ENCODE measurements at regions not wholly inside any gene's neighbourhood (a gene's known extent, or its start where the extent isn't known, plus 50 kb on each side); places are given as distances from the start of the nearest gene placed in this dataset.

- Histone ChIP-seq H3K4me1 (ENCODE audit: control insufficient read depth in 2 of 2, insufficient read depth in 2 of 2, low read length in 2 of 2) (no peaks in the 10 kb centered on the region), H3K9ac (ENCODE audit: low read length) (no peak overlapping the region), H2AFZ (ENCODE audit: insufficient read depth, low read depth, low read length, poor library complexity, severe bottlenecking) (no peak overlapping the region), H3K4me3 (ENCODE audit: control extremely low read depth in 1 of 5, extremely low read depth in 1 of 5, insufficient read depth in 1 of 5, low read depth in 2 of 5, low read length in 4 of 5) (no peak overlapping the region), H3K9me3 (ENCODE audit: control extremely low read depth in 1 of 3, control insufficient read depth in 2 of 3, insufficient read depth in 1 of 3, low read length in 2 of 3) (peaks cover 0 to 2% (median 0%) of the 10 kb centered on the region in 3 donors), H3K27me3 (replicated peaks in 1 of 4; ENCODE audit: control extremely low read depth in 1 of 4, control insufficient read depth in 3 of 4, insufficient read depth in 4 of 4, low read length in 3 of 4) (peaks cover 0 to 5% (median 1%) of the 10 kb centered on the region in 4 experiments), H3K27ac (ENCODE audit: low read length in 2 of 2) (no peak overlapping the region), H3K36me3 (replicated peaks in 1 of 2; ENCODE audit: control extremely low read depth in 1 of 2, control insufficient read depth in 1 of 2, extremely low read depth in 1 of 2, insufficient read depth in 2 of 2, low read length in 1 of 2) (no peaks in the 10 kb centered on the region), H4K20me1 (ENCODE audit: control insufficient read depth, insufficient read depth, low read length, poor library complexity, severe bottlenecking) (no peaks in the 10 kb centered on the region), H3K79me2 (ENCODE audit: control insufficient read depth, insufficient read depth, low read length) (no peaks in the 10 kb centered on the region), H3K4me2 (replicated peaks; ENCODE audit: low read depth, low read length, poor library complexity, severe bottlenecking) (no peak overlapping the region)
- ChIA-PET CTCF (interaction anchor here (0.9 kb wide), 1 partner anchor 17 kb away, joined by 3 read pairs; no protein-coding TSS in a partner anchor), POLR2A (no interaction called here)
- DNase-seq (no peak), ATAC-seq (ENCODE audit: low read depth) (no peak)
- Mint-ChIP-seq H3K27me3 (peaks cover 43% of the 10 kb centered on the region), H3K9me3 (ENCODE audit: insufficient read depth) (peaks cover 4% of the 10 kb centered on the region), H3K4me1 (no peaks in the 10 kb centered on the region), H3K27ac (no peak overlapping the region), H3K4me3 (no peak overlapping the region)
- WGBS (ENCODE audit: insufficient coverage), result no CpG with 5 or more reads among the region's 4 CpGs
- TF ChIP-seq CTCF (IDR thresholded peaks at IDR 0.05) (no peak), EZH2 (IDR thresholded peaks at IDR 0.05; ENCODE audit: borderline replicate concordance, insufficient read depth, low read depth, low read length, poor library complexity, severe bottlenecking) (no peak)
- intact Hi-C loops (cut with micrococcal nuclease), result no loop called here
Measured at GRCh38 chr20:4568361-4568959, 117.8 kb upstream of the PRNP start.

DNA sequence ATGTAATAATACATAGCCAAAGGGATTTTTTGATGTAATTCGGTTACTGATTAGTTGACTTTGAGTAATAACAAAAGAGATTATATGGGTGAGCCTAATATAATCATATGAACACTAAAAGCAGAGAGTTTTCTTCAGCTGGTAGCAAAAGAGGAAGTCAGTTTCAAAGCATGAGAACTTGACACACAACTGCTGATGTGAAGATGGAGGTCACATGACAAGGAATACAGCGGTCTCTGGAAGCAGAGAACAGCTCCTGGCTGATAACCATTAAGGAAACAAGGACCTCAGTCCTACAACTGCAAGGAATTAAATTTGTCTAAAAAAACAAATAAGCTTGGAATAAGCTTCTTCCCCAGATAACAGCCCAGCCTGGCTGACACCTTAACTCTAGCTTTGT, 119.1 kb upstream of the PRNP start:
- Mint-ChIP-seq H3K27me3 (peaks cover 37% of the 10 kb centered on the region), H3K9me3 (ENCODE audit: insufficient read depth) (peaks cover 4% of the 10 kb centered on the region), H3K4me1 (no peaks in the 10 kb centered on the region), H3K27ac (no peak overlapping the region), H3K4me3 (no peak overlapping the region)
- Histone ChIP-seq H4K20me1 (ENCODE audit: control insufficient read depth, insufficient read depth, low read length, poor library complexity, severe bottlenecking) (no peaks in the 10 kb centered on the region), H3K27ac (ENCODE audit: low read length in 2 of 2) (no peak overlapping the region), H3K36me3 (replicated peaks in 1 of 2; ENCODE audit: control extremely low read depth in 1 of 2, control insufficient read depth in 1 of 2, extremely low read depth in 1 of 2, insufficient read depth in 2 of 2, low read length in 1 of 2) (no peaks in the 10 kb centered on the region), H3K27me3 (replicated peaks in 1 of 4; ENCODE audit: control extremely low read depth in 1 of 4, control insufficient read depth in 3 of 4, insufficient read depth in 4 of 4, low read length in 3 of 4) (peaks cover 0 to 5% (median 1%) of the 10 kb centered on the region in 4 experiments), H2AFZ (ENCODE audit: insufficient read depth, low read depth, low read length, poor library complexity, severe bottlenecking) (no peak overlapping the region), H3K9me3 (ENCODE audit: control extremely low read depth in 1 of 3, control insufficient read depth in 2 of 3, insufficient read depth in 1 of 3, low read length in 2 of 3) (peaks cover 0 to 2% (median 0%) of the 10 kb centered on the region in 3 donors), H3K4me2 (replicated peaks; ENCODE audit: low read depth, low read length, poor library complexity, severe bottlenecking) (no peak overlapping the region), H3K9ac (ENCODE audit: low read length) (no peak overlapping the region), H3K79me2 (ENCODE audit: control insufficient read depth, insufficient read depth, low read length) (no peaks in the 10 kb centered on the region), H3K4me1 (ENCODE audit: control insufficient read depth in 2 of 2, insufficient read depth in 2 of 2, low read length in 2 of 2) (no peaks in the 10 kb centered on the region), H3K4me3 (ENCODE audit: control extremely low read depth in 1 of 5, extremely low read depth in 1 of 5, insufficient read depth in 1 of 5, low read depth in 2 of 5, low read length in 4 of 5) (no peak overlapping the region)
- DNase-seq (no peak), ATAC-seq (ENCODE audit: low read depth) (no peak)
- POLR2A ChIA-PET, result no interaction called here
- TF ChIP-seq EZH2 (IDR thresholded peaks at IDR 0.05; ENCODE audit: borderline replicate concordance, insufficient read depth, low read depth, low read length, poor library complexity, severe bottlenecking), result no peak
- CTCF ChIA-PET, result interaction anchor here (0.5 kb wide), 1 partner anchor 41 kb away, joined by 4 read pairs; no protein-coding TSS in a partner anchor
- 0% methylated on average over 1 of the region's 2 CpGs for WGBS (ENCODE audit: insufficient coverage)
- intact Hi-C loops (cut with micrococcal nuclease), result no loop called here

Data from B cell (primary cell).